Endodermal cell (in vitro differentiated cells): ENCODE measurements at regions not wholly inside any gene's neighbourhood (a gene's known extent, or its start where the extent isn't known, plus 50 kb on each side); places are given as distances from the start of the nearest gene placed in this dataset.

Source experiments
- DNase-seq: peaks from one replicate; pipeline ENCODE4 v3.0.0-alpha.2; 2017
- H3K27ac ChIP-seq: 2 replicates; pipeline ENCODE4 v1.5.1; 2013; ENCODE audit warnings: mild to moderate bottlenecking, low read depth, low read length, moderate library complexity
- H3K27me3 ChIP-seq: 2 replicates; pipeline ENCODE4 v1.6.1; 2013; ENCODE audit warnings: mild to moderate bottlenecking, low read length, moderate library complexity; ENCODE audit not compliant: insufficient read depth, control insufficient read depth, poor library complexity, severe bottlenecking
- H3K36me3 ChIP-seq: 2 replicates; pipeline ENCODE4 v1.7.0; 2013; ENCODE audit warnings: mild to moderate bottlenecking, low read length, moderate library complexity; ENCODE audit not compliant: control insufficient read depth, insufficient read depth
- H3K4me1 ChIP-seq: one replicate; pipeline ENCODE4 v1.7.0; 2013; ENCODE audit warnings: low read length; ENCODE audit not compliant: control insufficient read depth, insufficient read depth
- H3K4me3 ChIP-seq: 2 replicates; pipeline ENCODE4 v1.5.1; 2013; ENCODE audit warnings: mild to moderate bottlenecking, low read length, moderate library complexity
- H3K9ac ChIP-seq: 2 replicates; pipeline ENCODE4 v1.6.1; 2013; ENCODE audit warnings: mild to moderate bottlenecking, low read length, moderate library complexity; ENCODE audit not compliant: poor library complexity, severe bottlenecking; ENCODE audit errors: extremely low read depth
- H3K9me3 ChIP-seq: 2 replicates; pipeline ENCODE4 v1.6.1; 2013; ENCODE audit warnings: mild to moderate bottlenecking, low read length, moderate library complexity; ENCODE audit not compliant: control insufficient read depth
- H3K27ac Mint-ChIP-seq: 2 replicates; pipeline ENCODE4 v1.8.0; 2020; ENCODE audit warnings: mixed read lengths
- H3K27me3 Mint-ChIP-seq: 2 replicates; pipeline ENCODE4 v1.8.0; 2021; ENCODE audit warnings: mild to moderate bottlenecking, mixed read lengths; ENCODE audit not compliant: insufficient read depth
- H3K36me3 Mint-ChIP-seq: 2 replicates; pipeline ENCODE4 v1.8.0; 2020; ENCODE audit warnings: low read depth, mixed read lengths
- H3K4me1 Mint-ChIP-seq: 2 replicates; pipeline ENCODE4 v1.8.0; 2020; ENCODE audit warnings: mixed read lengths
- H3K4me3 Mint-ChIP-seq: 2 replicates; pipeline ENCODE4 v1.8.0; 2020; ENCODE audit warnings: mild to moderate bottlenecking, moderate library complexity, mixed read lengths
- H3K9me3 Mint-ChIP-seq: 2 replicates; pipeline ENCODE4 v1.8.0; 2020; ENCODE audit warnings: mild to moderate bottlenecking, mixed read lengths
- WGBS, 2 experiments: methylation state at CpG; one replicate each; pipeline versions ENCODE4 v1.1.5 to v1.1.7; 2013; ENCODE audit warnings: missing lambda C conversion rate in 2 of 2, mixed read lengths in 1 of 2; ENCODE audit not compliant: insufficient coverage in 1 of 2, insufficient read length in 1 of 2; 5-methylcytosine and 5-hydroxymethylcytosine counted together
- TF ChIP-seq, protein P1 (sequence below): fragments of 200-600 bp; sonication (generic); conservative IDR thresholded peaks from 2 replicates; pipeline ENCODE4 v1.5.0; 2021; ENCODE audit warnings: antibody characterized with exemption, mild to moderate bottlenecking

DNA sequence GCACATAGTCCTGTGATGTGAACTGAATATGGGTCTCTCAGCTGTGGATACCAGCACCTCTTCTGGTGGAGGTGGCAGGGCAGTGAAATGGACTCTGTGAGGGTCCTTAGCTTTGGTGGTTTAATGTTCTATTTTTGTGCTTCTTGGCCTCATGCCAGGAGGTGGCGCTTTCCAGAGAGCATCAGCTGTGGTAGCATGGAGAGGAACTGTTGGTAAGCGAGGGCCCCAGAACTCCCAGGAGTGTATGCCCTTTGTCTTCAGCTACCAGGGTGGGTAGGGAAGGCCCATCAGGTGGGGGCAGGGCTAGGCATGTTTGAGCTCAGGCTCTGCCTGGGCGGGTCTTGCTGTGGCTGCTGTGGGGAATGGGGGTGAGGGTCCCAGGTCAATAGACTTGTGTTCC, 241.7 kb downstream of the AEBP2 start:
- H3K4me3 ChIP-seq = no peak overlapping the region
- peak; percentile 82 for DNase-seq
- no peaks in the 10 kb centered on the region for H3K4me1 Mint-ChIP-seq
- H3K4me1 ChIP-seq = no peaks in the 10 kb centered on the region
- no peaks in the 10 kb centered on the region for H3K9me3 ChIP-seq
- H3K27ac ChIP-seq = no peak overlapping the region
- no peak overlapping the region for H3K9ac ChIP-seq
- no peaks in the 10 kb centered on the region for H3K27me3 ChIP-seq
- 86% methylated on average over 3 of the region's 3 CpGs; no CpG with 5 or more reads in 1 of the 2 experiments for WGBS, 2 experiments
- peaks cover 41% of the 10 kb centered on the region for H3K9me3 Mint-ChIP-seq
- H3K27ac Mint-ChIP-seq = no peak overlapping the region
- H3K36me3 ChIP-seq = no peaks in the 10 kb centered on the region
- H3K27me3 Mint-ChIP-seq = no peaks in the 10 kb centered on the region
- TF ChIP-seq, protein P1, sequence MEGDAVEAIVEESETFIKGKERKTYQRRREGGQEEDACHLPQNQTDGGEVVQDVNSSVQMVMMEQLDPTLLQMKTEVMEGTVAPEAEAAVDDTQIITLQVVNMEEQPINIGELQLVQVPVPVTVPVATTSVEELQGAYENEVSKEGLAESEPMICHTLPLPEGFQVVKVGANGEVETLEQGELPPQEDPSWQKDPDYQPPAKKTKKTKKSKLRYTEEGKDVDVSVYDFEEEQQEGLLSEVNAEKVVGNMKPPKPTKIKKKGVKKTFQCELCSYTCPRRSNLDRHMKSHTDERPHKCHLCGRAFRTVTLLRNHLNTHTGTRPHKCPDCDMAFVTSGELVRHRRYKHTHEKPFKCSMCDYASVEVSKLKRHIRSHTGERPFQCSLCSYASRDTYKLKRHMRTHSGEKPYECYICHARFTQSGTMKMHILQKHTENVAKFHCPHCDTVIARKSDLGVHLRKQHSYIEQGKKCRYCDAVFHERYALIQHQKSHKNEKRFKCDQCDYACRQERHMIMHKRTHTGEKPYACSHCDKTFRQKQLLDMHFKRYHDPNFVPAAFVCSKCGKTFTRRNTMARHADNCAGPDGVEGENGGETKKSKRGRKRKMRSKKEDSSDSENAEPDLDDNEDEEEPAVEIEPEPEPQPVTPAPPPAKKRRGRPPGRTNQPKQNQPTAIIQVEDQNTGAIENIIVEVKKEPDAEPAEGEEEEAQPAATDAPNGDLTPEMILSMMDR = peak; percentile 60
- H3K4me3 Mint-ChIP-seq = no peak overlapping the region
- H3K36me3 Mint-ChIP-seq = no peaks in the 10 kb centered on the region

DNA sequence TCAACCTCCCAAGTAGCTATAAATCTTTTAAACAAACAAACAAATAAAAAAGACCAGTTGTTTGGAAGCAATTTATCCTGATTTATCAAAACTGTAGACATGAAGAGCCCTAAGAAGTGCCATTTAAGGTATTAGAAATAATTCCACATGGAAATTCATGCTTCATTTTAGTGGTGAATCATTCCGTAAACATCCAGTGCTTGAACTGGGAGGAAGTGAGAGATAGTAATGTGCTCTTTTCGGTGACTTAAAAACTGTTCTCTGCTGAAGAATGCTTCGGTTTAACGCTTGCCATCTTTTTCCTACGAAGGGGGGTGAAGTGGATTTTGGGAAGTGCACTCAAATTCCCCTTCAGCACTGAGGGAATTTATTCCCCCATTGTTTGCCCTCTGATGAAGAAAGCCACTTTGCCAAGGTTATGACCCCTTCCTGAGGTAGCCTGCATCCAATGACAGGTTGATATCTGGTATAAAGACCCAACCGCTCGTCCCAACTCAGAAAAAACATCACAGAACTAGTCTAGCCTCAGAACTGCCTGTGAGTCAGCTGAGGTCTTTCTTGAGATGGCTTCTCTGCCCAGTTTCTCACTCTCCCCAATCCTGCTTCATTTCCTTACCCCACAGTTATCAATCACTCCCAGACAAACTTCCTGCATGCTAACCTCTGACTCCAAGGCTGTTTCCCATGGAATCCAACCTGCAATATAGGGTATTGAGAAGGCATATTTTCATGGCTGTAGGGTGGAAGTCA, 244.1 kb downstream of the AEBP2 start:
- Histone ChIP-seq H3K36me3 (no peaks in the 10 kb centered on the region), H3K9me3 (no peaks in the 10 kb centered on the region), H3K4me3 (no peak overlapping the region), H3K4me1 (no peaks in the 10 kb centered on the region), H3K27ac (no peak overlapping the region), H3K9ac (no peak overlapping the region), H3K27me3 (no peaks in the 10 kb centered on the region)
- 91% methylated on average over 3 to 7 of the region's 7 CpGs for whole genome bisulfite sequencing, 2 experiments
- Mint-ChIP-seq H3K4me1 (no peaks in the 10 kb centered on the region), H3K27ac (no peak overlapping the region), H3K36me3 (no peaks in the 10 kb centered on the region), H3K9me3 (peaks cover 21% of the 10 kb centered on the region), H3K4me3 (no peak overlapping the region), H3K27me3 (no peaks in the 10 kb centered on the region)
- DNase-seq = no peak
- TF ChIP-seq, protein P1 = no peak

DNA sequence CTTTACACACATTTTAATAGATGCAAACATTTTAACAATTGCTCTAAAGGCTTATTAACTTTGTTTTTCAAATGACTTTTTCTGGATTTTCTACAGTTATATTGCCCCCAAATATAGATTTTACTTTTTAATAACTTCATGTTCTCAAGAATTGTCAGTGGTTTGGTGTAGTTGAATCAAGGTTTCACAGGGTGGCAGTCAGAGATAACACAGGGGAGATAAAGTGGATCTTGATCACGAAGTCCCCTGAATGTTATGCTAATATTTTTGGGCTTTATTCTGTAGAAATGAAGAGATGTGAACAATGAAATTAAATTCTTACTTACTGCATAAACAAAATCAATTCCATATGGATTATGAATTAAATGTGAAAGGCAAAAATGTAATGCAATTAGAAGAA, 248.1 kb downstream of the AEBP2 start:
- no peak overlapping the region for H3K4me3 ChIP-seq
- no peaks in the 10 kb centered on the region for H3K27me3 Mint-ChIP-seq
- no peak for DNase-seq
- TF ChIP-seq, protein P1 = no peak
- H3K27ac ChIP-seq = no peak overlapping the region
- 82 to 100% methylated on average over 1 of the region's 1 CpG for WGBS, 2 experiments
- no peaks in the 10 kb centered on the region for H3K4me1 ChIP-seq
- no peaks in the 10 kb centered on the region for H3K9me3 ChIP-seq
- H3K9me3 Mint-ChIP-seq = no peaks in the 10 kb centered on the region
- no peaks in the 10 kb centered on the region for H3K27me3 ChIP-seq
- no peak overlapping the region for H3K27ac Mint-ChIP-seq
- H3K4me3 Mint-ChIP-seq = no peak overlapping the region
- H3K9ac ChIP-seq = no peak overlapping the region
- no peaks in the 10 kb centered on the region for H3K36me3 Mint-ChIP-seq
- no peaks in the 10 kb centered on the region for H3K4me1 Mint-ChIP-seq
- H3K36me3 ChIP-seq = no peaks in the 10 kb centered on the region
